Nephron progenitor cell (in vitro differentiated cells): ENCODE measurements at regions not wholly inside any gene's neighbourhood (a gene's known extent, or its start where the extent isn't known, plus 50 kb on each side); places are given as distances from the start of the nearest gene placed in this dataset.

Experiments
- DNase-seq: peaks from one replicate; pipeline ENCODE4 v3.0.0; 2021
- H3K27ac Mint-ChIP-seq: 2 replicates; pipeline ENCODE4 v1.8.0; 2021; ENCODE audit warnings: mild to moderate bottlenecking, moderate library complexity, mixed read lengths
- H3K27me3 Mint-ChIP-seq: 2 replicates; pipeline ENCODE4 v1.8.0; 2021; ENCODE audit warnings: mild to moderate bottlenecking, low read depth, mixed read lengths; ENCODE audit not compliant: poor library complexity
- H3K36me3 Mint-ChIP-seq: 2 replicates; pipeline ENCODE4 v1.8.0; 2021; ENCODE audit warnings: low read depth, mixed read lengths
- H3K4me1 Mint-ChIP-seq: 2 replicates; pipeline ENCODE4 v1.8.0; 2021; ENCODE audit warnings: mixed read lengths
- H3K4me3 Mint-ChIP-seq: 2 replicates; pipeline ENCODE4 v1.8.0; 2021; ENCODE audit warnings: mild to moderate bottlenecking, moderate library complexity, mixed read lengths
- H3K9me3 Mint-ChIP-seq: 2 replicates; pipeline ENCODE4 v1.8.0; 2021; ENCODE audit warnings: mild to moderate bottlenecking, moderate library complexity, mixed read lengths
- CTCF ChIP-seq: fragments of 200-600 bp; sonication (generic); IDR thresholded peaks from 2 replicates; pipeline ENCODE4 v1.5.0; 2021; ENCODE audit warnings: antibody characterized with exemption

GRCh38 chr12:34352098-34352497, 329.8 kb downstream of the ALG10 start:
- Mint-ChIP-seq H3K4me3 (no peak overlapping the region), H3K4me1 (no peaks in the 10 kb centered on the region), H3K27me3 (no peaks in the 10 kb centered on the region), H3K36me3 (no peaks in the 10 kb centered on the region), H3K27ac (no peak overlapping the region), H3K9me3 (peaks cover 59% of the 10 kb centered on the region)
- no peak for TF ChIP-seq CTCF
- DNase-seq, result no peak

GRCh38 chr12:34354239-34355200, 332.2 kb downstream of the ALG10 start:
- Mint-ChIP-seq H3K4me1 (no peaks in the 10 kb centered on the region), H3K36me3 (no peaks in the 10 kb centered on the region), H3K27me3 (no peaks in the 10 kb centered on the region), H3K27ac (no peak overlapping the region), H3K9me3 (peaks cover 55% of the 10 kb centered on the region), H3K4me3 (no peak overlapping the region)
- no peak for TF ChIP-seq CTCF
- DNase-seq, result no peak

- no peak overlapping the region for H3K27ac Mint-ChIP-seq
Measured at GRCh38 chr12:34356233-34356987, 334.1 kb downstream of the ALG10 start.

GRCh38 chr12:34357791-34358190, 335.5 kb downstream of the ALG10 start:
- Mint-ChIP-seq H3K9me3 (peaks cover 60% of the 10 kb centered on the region), H3K4me1 (no peaks in the 10 kb centered on the region), H3K27ac (no peak overlapping the region), H3K27me3 (no peaks in the 10 kb centered on the region), H3K4me3 (no peak overlapping the region), H3K36me3 (no peaks in the 10 kb centered on the region)
- DNase-seq, result no peak
- TF ChIP-seq CTCF, result no peak

More at GRCh38 chr12:34356233-34356987, 334.1 kb downstream of the ALG10 start:
- Mint-ChIP-seq H3K36me3 (no peaks in the 10 kb centered on the region), H3K4me1 (no peaks in the 10 kb centered on the region), H3K4me3 (no peak overlapping the region), H3K9me3 (peaks cover 56% of the 10 kb centered on the region), H3K27me3 (no peaks in the 10 kb centered on the region)
- DNase-seq, result no peak
- TF ChIP-seq CTCF, result no peak

- no peak for TF ChIP-seq CTCF
- Mint-ChIP-seq H3K4me3 (no peak overlapping the region), H3K4me1 (no peaks in the 10 kb centered on the region), H3K27me3 (no peaks in the 10 kb centered on the region), H3K36me3 (no peaks in the 10 kb centered on the region), H3K27ac (no peak overlapping the region), H3K9me3 (peaks cover 60% of the 10 kb centered on the region)
- DNase-seq, result no peak
Measured at GRCh38 chr12:34358198-34358597, 335.9 kb downstream of the ALG10 start.
